Posterior cingulate gyrus (tissue), 11 donors: ENCODE measurements at regions not wholly inside any gene's neighbourhood (a gene's known extent, or its start where the extent isn't known, plus 50 kb on each side); places are given as distances from the start of the nearest gene placed in this dataset.

ENCODE experiments used
- DNase-seq, 10 donors: peaks; one replicate each; pipeline versions ENCODE4 v3.0.0 to v3.0.0-alpha.2; 2020 to 2021; ENCODE audit warnings: mixed read lengths in 3 of 10
- intact Hi-C: fragments of 100-400 bp; cut with DNase I; formaldehyde crosslinking; loops from one replicate; pipeline ENCODE4 v1.15.1; 2023

- intact Hi-C loops = no loop called here
- DNase-seq = no peak
Observed at GRCh38 chr7:136055266-136055665, 78.1 kb upstream of the MTPN start.

- no peak for DNase-seq
- intact Hi-C loops = no loop called here
Observed at GRCh38 chr7:136053689-136054485, 76.7 kb upstream of the MTPN start.

DNA sequence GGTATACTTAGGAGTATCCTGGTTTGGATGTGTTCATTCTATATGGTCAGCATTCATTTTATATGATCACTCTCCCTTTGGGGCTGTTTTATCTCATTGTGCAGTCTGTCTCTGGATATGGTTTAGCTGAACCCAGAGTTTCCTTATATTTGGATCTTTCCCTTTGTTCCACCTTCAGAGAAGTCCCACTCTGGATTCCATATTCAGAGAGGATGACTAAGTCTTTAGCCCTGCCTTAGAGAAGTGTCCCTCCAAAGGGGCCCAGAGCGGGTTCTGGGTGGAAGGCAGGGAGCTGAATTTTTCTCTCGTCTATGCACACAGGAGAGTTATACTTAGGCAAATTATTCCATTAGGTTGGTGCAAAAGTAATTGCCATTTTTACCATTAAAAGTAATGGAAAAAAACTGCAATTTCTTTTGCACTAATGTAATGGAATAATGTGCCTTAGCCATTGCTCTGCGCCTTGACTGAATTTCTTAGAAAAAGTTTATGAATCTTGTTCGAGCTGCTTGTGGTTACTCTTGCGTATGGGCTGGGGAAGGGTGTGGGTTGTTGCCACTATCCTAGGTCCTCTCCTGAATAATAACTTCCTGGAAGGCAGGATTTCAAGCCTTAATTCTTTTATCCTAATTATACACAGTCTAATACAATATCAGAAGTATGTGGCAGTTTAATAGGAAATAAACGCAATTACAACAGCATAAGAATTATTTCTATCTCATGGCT lies 74.2 kb upstream of the MTPN start:
- intact Hi-C loops = no loop called here

GRCh38 chr7:136050462-136050847 lies 73.3 kb upstream of the MTPN start:
- intact Hi-C loops = no loop called here
- DNase-seq = no peak

More for the DNA sequence above, 74.2 kb upstream of the MTPN start:
- DNase-seq = no peak

DNA sequence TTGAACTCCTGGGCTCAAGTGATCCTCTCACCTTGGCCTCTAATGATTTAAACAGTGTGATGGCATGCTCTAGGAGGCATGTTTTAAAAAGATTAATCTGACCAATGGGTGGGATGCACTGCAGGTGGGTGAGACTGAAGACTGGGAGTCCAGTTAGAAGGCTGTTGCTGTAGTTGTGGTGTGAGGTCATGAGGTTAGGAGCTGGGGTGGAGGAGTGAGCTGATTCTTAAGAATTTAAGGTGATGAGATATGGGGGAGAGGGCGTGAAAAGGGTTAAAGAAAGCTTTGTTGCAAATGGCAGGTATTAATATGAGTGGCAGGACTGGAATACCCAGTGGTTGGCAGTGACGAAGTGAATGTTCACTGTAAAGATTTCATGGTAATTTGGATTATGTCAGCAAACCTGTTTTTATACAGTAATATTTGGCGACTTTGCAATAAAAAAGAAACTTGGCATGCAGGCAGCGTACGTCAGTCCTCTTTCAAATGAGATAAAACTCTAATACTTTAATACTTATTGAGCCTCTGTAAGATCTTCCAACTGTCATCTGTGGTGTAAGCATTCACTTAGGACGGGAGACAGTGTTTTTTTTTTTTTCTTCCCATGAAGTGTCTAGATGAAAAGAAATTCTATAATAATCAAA lies 72.8 kb upstream of the MTPN start:
- intact Hi-C loops = no loop called here
- no peak for DNase-seq

DNA sequence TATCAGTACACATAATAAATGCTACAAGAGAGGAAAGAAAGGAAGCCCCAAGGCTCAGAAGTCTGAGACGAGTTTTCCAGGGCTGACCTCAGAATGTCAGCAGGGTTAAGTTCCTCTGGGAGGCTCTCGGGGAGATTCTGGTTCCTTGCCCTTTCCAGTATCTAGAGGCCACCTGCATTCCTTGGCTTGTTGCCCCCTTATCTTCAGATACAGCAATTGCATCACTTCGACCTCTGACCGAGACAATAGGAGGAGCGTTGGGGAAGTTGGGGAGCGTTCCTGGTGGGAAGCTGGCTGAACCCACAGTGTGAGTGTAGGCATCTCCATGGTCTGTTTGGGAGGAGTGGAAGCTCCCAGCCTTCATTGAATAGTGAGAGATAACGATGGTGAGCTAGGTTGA lies 72.0 kb upstream of the MTPN start:
- intact Hi-C loops = no loop called here
- DNase-seq = no peak

DNA sequence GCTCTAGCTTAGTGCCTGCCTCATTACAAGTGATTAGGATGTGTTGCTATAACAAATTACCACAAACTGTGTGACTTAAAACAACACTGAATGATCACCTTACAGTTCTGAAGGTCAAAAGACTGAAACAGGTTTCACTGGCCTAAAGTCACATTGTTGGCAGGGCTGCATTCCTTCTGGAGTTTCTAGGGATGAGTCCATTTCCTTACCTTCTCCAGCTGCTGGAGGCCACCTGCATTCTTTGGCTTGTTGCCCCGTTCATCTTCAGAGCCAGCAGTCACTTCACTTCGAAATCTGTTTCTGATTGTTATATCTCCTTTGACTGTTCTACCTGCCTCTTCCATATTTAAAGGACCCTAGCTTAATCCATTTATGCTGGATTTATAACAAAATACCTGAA lies 69.4 kb upstream of the MTPN start:
- no peak for DNase-seq
- intact Hi-C loops = no loop called here

- intact Hi-C loops = no loop called here
- DNase-seq = no peak
Observed at GRCh38 chr7:136045992-136046391, 68.8 kb upstream of the MTPN start.

DNA sequence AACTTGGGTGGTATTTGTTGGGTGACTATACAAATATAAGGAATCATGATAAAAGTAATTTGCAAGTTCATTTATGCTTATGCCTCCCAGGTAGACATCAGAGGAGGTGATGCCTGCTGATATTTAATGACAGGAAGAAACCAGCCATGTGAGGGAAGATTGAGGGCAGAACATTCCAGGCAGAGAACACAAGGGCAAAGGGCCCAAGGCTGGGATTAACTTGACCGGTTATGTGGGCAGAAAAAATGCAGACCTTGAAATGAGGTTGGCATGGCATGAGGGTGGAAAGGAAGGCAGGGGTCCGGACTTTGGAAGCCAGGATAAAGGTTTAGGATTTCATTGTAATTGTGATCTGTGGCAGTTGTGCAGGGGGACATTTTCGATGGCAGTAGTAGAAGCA lies 68.0 kb upstream of the MTPN start:
- DNase-seq = no peak
- intact Hi-C loops = no loop called here

DNA sequence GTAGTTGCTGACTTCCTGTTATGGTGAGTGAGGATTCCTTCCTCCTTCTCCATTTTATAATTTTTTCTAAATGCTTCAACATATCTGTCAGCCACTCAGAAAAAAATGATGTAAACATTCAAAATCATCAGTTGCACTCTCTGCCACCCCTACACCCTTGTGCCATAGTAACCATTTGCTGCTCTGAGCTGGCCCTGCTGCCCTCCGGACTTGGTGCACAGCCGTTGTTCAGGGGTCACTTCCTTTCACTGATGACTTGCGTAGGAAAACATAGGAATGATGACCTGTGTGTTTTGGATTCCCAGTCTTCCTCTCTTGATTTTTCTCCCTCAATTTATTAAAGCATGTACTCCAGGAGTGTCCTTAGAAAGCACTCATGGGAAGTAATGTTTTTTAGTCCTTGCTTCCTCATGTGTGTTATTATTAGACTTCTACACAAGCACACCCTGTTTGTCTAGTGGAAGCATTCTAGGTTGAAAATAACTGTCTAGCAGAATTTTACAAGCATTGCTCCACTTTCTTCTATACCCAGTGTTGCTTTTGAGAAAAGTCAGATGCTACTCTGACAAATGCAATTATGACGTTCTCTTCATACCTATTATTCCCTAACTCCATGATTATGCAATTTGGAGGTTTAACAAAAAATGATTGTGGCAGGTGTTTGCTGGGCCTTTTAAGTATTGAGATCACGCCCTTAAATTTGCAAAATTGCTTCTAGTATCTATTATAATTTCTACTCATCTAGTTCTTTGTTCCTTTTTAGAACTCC lies 62.6 kb upstream of the MTPN start:
- intact Hi-C loops = no loop called here

GRCh38 chr7:136036336-136036735 lies 59.2 kb upstream of the MTPN start:
- no peak for DNase-seq
- intact Hi-C loops = no loop called here

More for the DNA sequence above, 62.6 kb upstream of the MTPN start:
- no peak for DNase-seq

GRCh38 chr7:136034132-136034531 lies 57.0 kb upstream of the MTPN start:
- DNase-seq = no peak
- intact Hi-C loops = no loop called here

GRCh38 chr7:136033413-136034031 lies 56.4 kb upstream of the MTPN start:
- no peak for DNase-seq
- intact Hi-C loops = no loop called here

DNA sequence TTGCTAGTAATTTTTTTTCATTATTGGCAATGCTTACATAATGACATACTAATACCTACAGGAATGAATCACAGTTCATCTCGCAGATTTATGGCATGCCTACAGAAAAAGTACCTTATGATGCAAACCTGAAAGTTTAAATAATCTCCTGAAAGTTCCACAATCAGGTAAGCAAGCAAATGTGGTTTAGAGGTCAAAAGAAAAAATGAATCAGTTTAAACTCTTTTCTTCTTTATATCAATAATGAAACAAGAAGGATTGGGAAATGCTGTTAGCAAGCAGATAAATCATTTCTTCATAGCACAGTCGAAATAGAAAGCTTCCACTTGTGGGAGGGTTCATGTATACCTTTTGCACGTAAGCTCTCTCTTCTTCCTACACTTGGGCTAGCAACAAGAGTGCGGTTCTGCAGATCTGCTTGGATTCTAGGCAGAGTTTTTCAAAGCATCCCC lies 53.7 kb upstream of the MTPN start:
- no peak for DNase-seq
- intact Hi-C loops = no loop called here

GRCh38 chr7:136030330-136030729 lies 53.2 kb upstream of the MTPN start:
- intact Hi-C loops = no loop called here
- no peak for DNase-seq

DNA sequence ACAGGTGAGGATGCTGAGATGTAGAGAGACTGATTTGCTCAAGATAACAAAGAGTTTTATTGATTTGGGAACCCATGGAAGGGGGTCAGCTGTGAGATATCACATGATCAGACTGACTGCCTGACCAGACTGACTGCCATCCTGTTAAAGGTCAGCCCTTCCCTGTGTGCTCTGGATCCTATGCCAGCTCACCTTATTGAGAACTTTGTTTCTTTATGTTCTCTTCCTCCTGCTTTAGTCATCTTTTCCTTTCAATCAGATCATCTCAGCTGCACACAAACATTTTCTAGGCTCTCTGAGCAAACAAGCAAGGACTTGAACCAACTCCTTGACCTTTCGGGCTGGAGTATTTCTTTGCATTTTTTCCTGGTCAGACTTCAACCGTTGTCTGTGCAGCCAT lies 50.0 kb upstream of the MTPN start:
- DNase-seq = no peak
- intact Hi-C loops = no loop called here
